SK-N-SH (cell line): ENCODE measurements at regions not wholly inside any gene's neighbourhood (a gene's known extent, or its start where the extent isn't known, plus 50 kb on each side); places are given as distances from the start of the nearest gene placed in this dataset.

Experiments used
- CHD2 ChIP-seq: fragments of 150-350 bp; IDR thresholded peaks from 2 replicates; pipeline ENCODE4 v1.6.1; 2018; ENCODE audit warnings: low read length; ENCODE audit not compliant: partially characterized antibody
- CTCF ChIP-seq: fragments of 200-600 bp; sonication (generic); IDR thresholded peaks from 2 replicates; pipeline ENCODE4 v1.6.1; 2017; ENCODE audit warnings: antibody characterized with exemption, mild to moderate bottlenecking, moderate library complexity
- GABPA ChIP-seq: IDR thresholded peaks from 2 replicates; pipeline ENCODE4 v1.4.0; 2012; ENCODE audit warnings: low read depth, mild to moderate bottlenecking
- MXI1 ChIP-seq: IDR thresholded peaks from 2 replicates; pipeline ENCODE4 v1.6.1; 2012; ENCODE audit warnings: mild to moderate bottlenecking, low read depth, low read length, improper control_type of control experiment
- POLR2AphosphoS5 ChIP-seq: IDR thresholded peaks from 2 replicates; pipeline ENCODE4 v1.6.1; 2012; ENCODE audit warnings: low read depth, low read length
- SIN3A ChIP-seq: IDR thresholded peaks from 2 replicates; pipeline ENCODE4 v1.6.1; 2012; ENCODE audit warnings: low read depth, mild to moderate bottlenecking, low read length, moderate library complexity, borderline replicate concordance
- SMC3 ChIP-seq: IDR thresholded peaks from 2 replicates; pipeline ENCODE4 v1.6.1; 2012; ENCODE audit warnings: low read depth, low read length, improper control_type of control experiment
- TEAD4 ChIP-seq: IDR thresholded peaks from 2 replicates; pipeline ENCODE4 v1.4.0; 2012; ENCODE audit warnings: mild to moderate bottlenecking, borderline replicate concordance; ENCODE audit not compliant: insufficient read depth
- TF ChIP-seq, protein P1 (sequence below): IDR thresholded peaks from 2 replicates; pipeline ENCODE4 v1.4.0; 2012; ENCODE audit warnings: low read depth, borderline replicate concordance
- TF ChIP-seq, protein P2 (sequence below): IDR thresholded peaks from 2 replicates; pipeline ENCODE4 v1.4.0; 2012; ENCODE audit warnings: low read depth
- TF ChIP-seq, protein P3 (sequence below): fragments of 150-350 bp; IDR thresholded peaks from 2 replicates; pipeline ENCODE4 v1.6.1; 2017; ENCODE audit warnings: antibody characterized with exemption, low read length, low read depth, borderline replicate concordance

DNA sequence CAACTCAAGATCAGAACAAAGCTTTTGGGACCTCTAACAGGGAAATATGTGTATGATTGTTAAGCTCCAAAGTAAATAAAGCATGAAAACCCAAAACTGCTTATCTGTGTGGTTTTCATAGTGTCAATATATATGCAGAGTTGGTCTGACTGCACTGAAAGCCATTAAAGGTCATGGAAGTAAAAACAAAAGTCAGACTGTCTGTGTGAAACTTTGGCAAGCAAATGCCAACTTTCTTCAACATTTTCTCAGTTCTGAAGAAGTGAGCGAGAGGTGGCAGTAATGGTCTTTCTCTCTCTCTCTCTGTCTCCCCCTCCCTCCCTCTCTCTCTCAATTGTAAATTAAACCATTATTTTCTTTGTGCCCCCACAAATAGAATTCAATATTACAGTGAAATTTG lies 100.1 kb upstream of the S1PR1 start:
- TF ChIP-seq, protein P1, sequence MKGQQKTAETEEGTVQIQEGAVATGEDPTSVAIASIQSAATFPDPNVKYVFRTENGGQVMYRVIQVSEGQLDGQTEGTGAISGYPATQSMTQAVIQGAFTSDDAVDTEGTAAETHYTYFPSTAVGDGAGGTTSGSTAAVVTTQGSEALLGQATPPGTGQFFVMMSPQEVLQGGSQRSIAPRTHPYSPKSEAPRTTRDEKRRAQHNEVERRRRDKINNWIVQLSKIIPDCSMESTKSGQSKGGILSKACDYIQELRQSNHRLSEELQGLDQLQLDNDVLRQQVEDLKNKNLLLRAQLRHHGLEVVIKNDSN, result no peak
- no peak for TF ChIP-seq SMC3
- TF ChIP-seq CTCF, result no peak
- no peak for TF ChIP-seq MXI1
- TF ChIP-seq POLR2AphosphoS5, result no peak
- TF ChIP-seq GABPA, result no peak
- TF ChIP-seq, protein P2, sequence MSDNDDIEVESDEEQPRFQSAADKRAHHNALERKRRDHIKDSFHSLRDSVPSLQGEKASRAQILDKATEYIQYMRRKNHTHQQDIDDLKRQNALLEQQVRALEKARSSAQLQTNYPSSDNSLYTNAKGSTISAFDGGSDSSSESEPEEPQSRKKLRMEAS, result no peak
- TF ChIP-seq, protein P3, sequence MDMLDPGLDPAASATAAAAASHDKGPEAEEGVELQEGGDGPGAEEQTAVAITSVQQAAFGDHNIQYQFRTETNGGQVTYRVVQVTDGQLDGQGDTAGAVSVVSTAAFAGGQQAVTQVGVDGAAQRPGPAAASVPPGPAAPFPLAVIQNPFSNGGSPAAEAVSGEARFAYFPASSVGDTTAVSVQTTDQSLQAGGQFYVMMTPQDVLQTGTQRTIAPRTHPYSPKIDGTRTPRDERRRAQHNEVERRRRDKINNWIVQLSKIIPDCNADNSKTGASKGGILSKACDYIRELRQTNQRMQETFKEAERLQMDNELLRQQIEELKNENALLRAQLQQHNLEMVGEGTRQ, result no peak
- TF ChIP-seq SIN3A, result no peak
- TF ChIP-seq TEAD4, result no peak
- TF ChIP-seq CHD2, result no peak
